ENCODE measurements at regions not wholly inside any gene's neighbourhood (a gene's known extent, or its start where the extent isn't known, plus 50 kb on each side); places are given as distances from the start of the nearest gene placed in this dataset.

DNA sequence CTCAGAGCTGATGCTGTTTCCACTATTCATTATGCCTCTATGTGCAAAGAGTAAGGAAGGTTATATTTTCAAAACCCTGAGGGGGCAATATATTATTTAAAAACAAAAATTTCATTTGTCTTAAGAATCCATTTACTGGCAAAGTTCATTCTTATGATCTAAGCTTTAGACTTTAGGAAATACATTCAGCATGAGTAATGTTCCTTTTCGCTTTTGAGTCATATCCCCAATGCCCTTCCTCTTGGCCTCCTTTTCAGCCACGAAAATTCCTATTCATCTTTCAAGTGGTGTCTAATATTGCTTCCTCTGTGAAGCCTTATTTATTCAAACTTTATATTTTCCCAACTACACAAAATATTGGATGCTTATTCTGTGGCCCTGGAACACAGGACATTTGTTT lies 1317.0 kb downstream of the PCDH9 start (continued):
- TF ChIP-seq, protein P1, sequence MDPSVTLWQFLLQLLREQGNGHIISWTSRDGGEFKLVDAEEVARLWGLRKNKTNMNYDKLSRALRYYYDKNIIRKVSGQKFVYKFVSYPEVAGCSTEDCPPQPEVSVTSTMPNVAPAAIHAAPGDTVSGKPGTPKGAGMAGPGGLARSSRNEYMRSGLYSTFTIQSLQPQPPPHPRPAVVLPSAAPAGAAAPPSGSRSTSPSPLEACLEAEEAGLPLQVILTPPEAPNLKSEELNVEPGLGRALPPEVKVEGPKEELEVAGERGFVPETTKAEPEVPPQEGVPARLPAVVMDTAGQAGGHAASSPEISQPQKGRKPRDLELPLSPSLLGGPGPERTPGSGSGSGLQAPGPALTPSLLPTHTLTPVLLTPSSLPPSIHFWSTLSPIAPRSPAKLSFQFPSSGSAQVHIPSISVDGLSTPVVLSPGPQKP (IDR thresholded peaks at IDR 0.05; ENCODE audit: low read depth, low read length), result no peak
- no peak for TF ChIP-seq HCFC1 (IDR thresholded peaks at IDR 0.05; ENCODE audit: low read length)
- no peak for TF ChIP-seq ZNF274 (IDR thresholded peaks at IDR 0.05; ENCODE audit: insufficient read depth, insufficient read length)
- no peak for TF ChIP-seq CHD1 (IDR thresholded peaks at IDR 0.05; ENCODE audit: low read depth, low read length)
- no peak for TF ChIP-seq CHD4 (IDR thresholded peaks at IDR 0.05)
- no peak for TF ChIP-seq CBX3 (IDR thresholded peaks at IDR 0.05; ENCODE audit: borderline replicate concordance, low read depth)
- no peak for TF ChIP-seq RAD51 (IDR thresholded peaks at IDR 0.05)
- no peak for TF ChIP-seq BHLHE40 (IDR thresholded peaks at IDR 0.05; ENCODE audit: borderline replicate concordance in 1 of 2, low read depth in 2 of 2, low read length in 1 of 2)
- TF ChIP-seq, protein P2, sequence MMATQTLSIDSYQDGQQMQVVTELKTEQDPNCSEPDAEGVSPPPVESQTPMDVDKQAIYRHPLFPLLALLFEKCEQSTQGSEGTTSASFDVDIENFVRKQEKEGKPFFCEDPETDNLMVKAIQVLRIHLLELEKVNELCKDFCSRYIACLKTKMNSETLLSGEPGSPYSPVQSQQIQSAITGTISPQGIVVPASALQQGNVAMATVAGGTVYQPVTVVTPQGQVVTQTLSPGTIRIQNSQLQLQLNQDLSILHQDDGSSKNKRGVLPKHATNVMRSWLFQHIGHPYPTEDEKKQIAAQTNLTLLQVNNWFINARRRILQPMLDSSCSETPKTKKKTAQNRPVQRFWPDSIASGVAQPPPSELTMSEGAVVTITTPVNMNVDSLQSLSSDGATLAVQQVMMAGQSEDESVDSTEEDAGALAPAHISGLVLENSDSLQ (IDR thresholded peaks at IDR 0.05), result no peak
- no peak for TF ChIP-seq SREBF1 (IDR thresholded peaks at IDR 0.05; ENCODE audit: low read length)
- TF ChIP-seq ZNF622 (IDR thresholded peaks at IDR 0.05), result no peak

DNA sequence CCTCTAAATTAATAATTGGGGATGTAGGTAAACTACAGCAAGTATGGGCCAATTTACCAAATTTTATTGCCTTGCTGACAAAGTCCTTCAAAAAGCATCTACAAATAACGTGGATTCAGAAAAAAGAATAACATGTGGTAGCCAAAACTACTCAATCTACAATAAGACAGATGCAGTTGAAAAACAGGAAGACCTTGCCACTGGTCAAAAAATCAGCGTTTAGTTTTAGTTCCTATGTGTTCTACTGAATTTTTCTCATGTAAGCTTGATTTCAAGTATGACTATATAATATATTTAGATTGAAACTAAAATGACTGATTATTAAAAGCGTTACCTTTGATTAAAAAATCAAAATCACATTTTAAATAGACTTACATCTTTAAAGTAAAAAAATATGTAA lies 1317.6 kb downstream of the PCDH9 start:
- ChIA-PET POLR2A (no interaction called here), CTCF (no interaction called here), RAD21 (ENCODE audit: unreplicated experiment) (no interaction called here), SMC1A (ENCODE audit: uncharacterized antibody, unreplicated experiment) (no interaction called here)
- H3K4me1 ChIP-seq (ENCODE audit: control insufficient read depth, insufficient read depth, low read length), result no peaks in the 10 kb centered on the region
- ATAC-seq (no peak), FAIRE-seq (no peak), DNase-seq (ENCODE audit: low read depth, low spot score) (no peak)
- no peaks in the 10 kb centered on the region for H3K36me3 ChIP-seq (ENCODE audit: control insufficient read depth in 2 of 2, insufficient read depth in 2 of 2, low read length in 1 of 2)
- WGBS (ENCODE audit: insufficient coverage, insufficient replicate concordance, low lambda C conversion rate, missing lambda C conversion rate), result 0% methylated on average over 3 of the region's 3 CpGs
- no peaks in the 10 kb centered on the region for H4K20me1 ChIP-seq (ENCODE audit: control insufficient read depth, insufficient read depth)
- intact Hi-C loops (cut with micrococcal nuclease; ENCODE audit: unreplicated experiment) (no loop called here), in situ Hi-C loops (cut with MboI) (no loop called here)
- no peak overlapping the region for H3K4me2 ChIP-seq (ENCODE audit: control insufficient read depth, insufficient read depth)
- no peaks in the 10 kb centered on the region for H3K27me3 ChIP-seq (replicated peaks in 1 of 2; ENCODE audit: control insufficient read depth in 2 of 2, insufficient read depth in 2 of 2, low read length in 1 of 2)
- no peak overlapping the region for H3K9ac ChIP-seq (ENCODE audit: control insufficient read depth, insufficient read depth, low read length)
- H2AFZ ChIP-seq (ENCODE audit: control insufficient read depth, low read depth, low read length), result no peak overlapping the region
- no peaks in the 10 kb centered on the region for H3K79me2 ChIP-seq (ENCODE audit: control insufficient read depth, insufficient read depth, low read length)
- H3K27ac ChIP-seq (ENCODE audit: control insufficient read depth, insufficient read depth), result no peak overlapping the region
- no peak for TF ChIP-seq BRCA1 (IDR thresholded peaks at IDR 0.05; ENCODE audit: low read depth, low read length)
- no peak for TF ChIP-seq PAX8 (IDR thresholded peaks at IDR 0.05)
- TF ChIP-seq RBBP5 (conservative IDR thresholded peaks at IDR 0.05), result no peak
- TF ChIP-seq, protein P3, sequence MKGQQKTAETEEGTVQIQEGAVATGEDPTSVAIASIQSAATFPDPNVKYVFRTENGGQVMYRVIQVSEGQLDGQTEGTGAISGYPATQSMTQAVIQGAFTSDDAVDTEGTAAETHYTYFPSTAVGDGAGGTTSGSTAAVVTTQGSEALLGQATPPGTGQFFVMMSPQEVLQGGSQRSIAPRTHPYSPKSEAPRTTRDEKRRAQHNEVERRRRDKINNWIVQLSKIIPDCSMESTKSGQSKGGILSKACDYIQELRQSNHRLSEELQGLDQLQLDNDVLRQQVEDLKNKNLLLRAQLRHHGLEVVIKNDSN (IDR thresholded peaks at IDR 0.05; ENCODE audit: borderline replicate concordance, extremely low read length, insufficient read depth, low read depth, low read length), result no peak
- no peak for TF ChIP-seq CREM (IDR thresholded peaks at IDR 0.05; ENCODE audit: low read depth)
- TF ChIP-seq BMI1 (IDR thresholded peaks at IDR 0.05; ENCODE audit: borderline replicate concordance), result no peak
- no peak for TF ChIP-seq NFXL1 (IDR thresholded peaks at IDR 0.05; ENCODE audit: borderline replicate concordance)
- H3K4me3 ChIP-seq, result no peak overlapping the region
- no peaks in the 10 kb centered on the region; the same call in 2 of the 3 replicates for H3K9me3 ChIP-seq (replicated peaks; ENCODE audit: control insufficient read depth, insufficient read depth, low read length)
- BruUV-seq (replicated peaks), result no TSS peak
